Esophagus muscularis mucosa (tissue), 4 donors: ENCODE measurements at regions not wholly inside any gene's neighbourhood (a gene's known extent, or its start where the extent isn't known, plus 50 kb on each side); places are given as distances from the start of the nearest gene placed in this dataset.

ENCODE experiments used
- DNase-seq: peaks from one replicate; pipeline ENCODE4 v3.0.0-alpha.2; 2017; ENCODE audit errors: extremely low spot score
- H3K27ac ChIP-seq, 4 donors: fragments of 200-600 bp; sonication (generic); replicated peaks in 1 of 4; 1 replicate in 3 of 4; 2 replicates in 1 of 4; pipeline ENCODE4 v1.5.1; 2016 to 2019; ENCODE audit warnings: mild to moderate bottlenecking in 1 of 4
- H3K27me3 ChIP-seq, 4 donors: fragments of 200-600 bp; sonication (generic); one replicate each; pipeline versions ENCODE4 v1.5.1 to v1.6.0; 2016 to 2019
- H3K36me3 ChIP-seq, 4 donors: fragments of 200-600 bp; sonication (generic); one replicate each; pipeline ENCODE4 v1.5.1; 2016 to 2019
- H3K4me1 ChIP-seq, 4 donors: fragments of 200-600 bp; sonication (generic); one replicate each; pipeline ENCODE4 v1.5.1; 2016 to 2019
- H3K4me3 ChIP-seq, 4 donors: fragments of 200-600 bp; sonication (generic); 1 replicate in 2 of 4; 2 replicates in 2 of 4; pipeline ENCODE4 v1.5.1; 2016 to 2019; ENCODE audit warnings: mild to moderate bottlenecking in 4 of 4, moderate library complexity in 1 of 4
- H3K9me3 ChIP-seq, 4 donors: fragments of 200-600 bp; sonication (generic); 1 replicate in 3 of 4; 2 replicates in 1 of 4; pipeline ENCODE4 v1.5.1; 2016 to 2019
- CTCF ChIP-seq, 3 experiments: fragments of 200-600 bp in 2 of 3; fragments of 450-650 bp in 1 of 3; sonication (generic) in 2 of 3; IDR thresholded peaks; one replicate each; pipeline ENCODE4 v1.5.1; 2017 to 2019; ENCODE audit warnings: antibody characterized with exemption in 3 of 3, mild to moderate bottlenecking in 2 of 3, moderate library complexity in 1 of 3
- EP300 ChIP-seq: sonication (generic); formaldehyde crosslinking; IDR thresholded peaks from one replicate; pipeline ENCODE4 v1.6.1; 2017; ENCODE audit warnings: antibody characterized with exemption
- POLR2A ChIP-seq: fragments of 450-650 bp; IDR thresholded peaks from one replicate; pipeline ENCODE4 v1.6.1; 2017; ENCODE audit warnings: antibody characterized with exemption, moderate library complexity, mild to moderate bottlenecking, low read depth
- POLR2AphosphoS5 ChIP-seq, 2 donors: sonication (generic); formaldehyde crosslinking; IDR thresholded peaks; one replicate each; pipeline ENCODE4 v1.6.1; 2017; ENCODE audit warnings: antibody characterized with exemption in 2 of 2
- WGBS: methylation state at CpG from one replicate; pipeline ENCODE4 v1.1.5; 2018; 5-methylcytosine and 5-hydroxymethylcytosine counted together
- intact Hi-C: fragments of 100-400 bp; cut with DNase I; formaldehyde crosslinking; loops from one replicate; pipeline ENCODE4 v1.15.1; 2023

- no peak overlapping the region for H3K4me3 ChIP-seq
- no peaks in the 10 kb centered on the region for H3K36me3 ChIP-seq
- no peak overlapping the region for H3K27ac ChIP-seq
- TF ChIP-seq POLR2AphosphoS5 (IDR thresholded peaks at IDR 0.05), result no peak
- no peak for TF ChIP-seq POLR2A
- H3K9me3 ChIP-seq, result no peaks in the 10 kb centered on the region
- H3K27me3 ChIP-seq, result no peaks in the 10 kb centered on the region
- no peak for DNase-seq
- no peaks in the 10 kb centered on the region for H3K4me1 ChIP-seq
- 82% methylated on average over 4 of the region's 5 CpGs for WGBS
- intact Hi-C loops, result no loop called here
These were observed 71.8 kb upstream of the TIAM2 start for GRCh38 chr6:154923199-154923869.

- no peak overlapping the region for H3K27ac ChIP-seq
- H3K4me3 ChIP-seq, result no peak overlapping the region
- no peaks in the 10 kb centered on the region for H3K4me1 ChIP-seq
- intact Hi-C loops, result loop anchor here (5.0 kb wide), 1 partner anchor 327 kb away; no protein-coding TSS in a partner anchor
- TF ChIP-seq EP300 (no peak), POLR2A (no peak), CTCF (IDR thresholded peaks at IDR 0.05) (no peak), POLR2AphosphoS5 (IDR thresholded peaks at IDR 0.05) (no peak)
- no peaks in the 10 kb centered on the region for H3K27me3 ChIP-seq
- H3K36me3 ChIP-seq, result no peaks in the 10 kb centered on the region
- no peak for DNase-seq
- 90% methylated on average over 8 of the region's 8 CpGs for WGBS
- no peaks in the 10 kb centered on the region for H3K9me3 ChIP-seq
These were observed 70.0 kb upstream of the TIAM2 start for GRCh38 chr6:154925130-154925529.

GRCh38 chr6:154926366-154926765, 68.7 kb upstream of the TIAM2 start:
- 66% methylated on average over 8 of the region's 8 CpGs for WGBS
- no peak for TF ChIP-seq EP300
- TF ChIP-seq POLR2A, result no peak
- no peak for TF ChIP-seq CTCF (IDR thresholded peaks at IDR 0.05)
- TF ChIP-seq POLR2AphosphoS5 (IDR thresholded peaks at IDR 0.05), result no peak
- no peaks in the 10 kb centered on the region for H3K4me1 ChIP-seq
- DNase-seq, result no peak
- no peak overlapping the region for H3K4me3 ChIP-seq
- intact Hi-C loops, result loop anchor here (5.0 kb wide), 1 partner anchor 326 kb away; no protein-coding TSS in a partner anchor
- no peaks in the 10 kb centered on the region for H3K9me3 ChIP-seq
- no peaks in the 10 kb centered on the region for H3K36me3 ChIP-seq
- H3K27me3 ChIP-seq, result no peaks in the 10 kb centered on the region
- H3K27ac ChIP-seq, result no peak overlapping the region

DNA sequence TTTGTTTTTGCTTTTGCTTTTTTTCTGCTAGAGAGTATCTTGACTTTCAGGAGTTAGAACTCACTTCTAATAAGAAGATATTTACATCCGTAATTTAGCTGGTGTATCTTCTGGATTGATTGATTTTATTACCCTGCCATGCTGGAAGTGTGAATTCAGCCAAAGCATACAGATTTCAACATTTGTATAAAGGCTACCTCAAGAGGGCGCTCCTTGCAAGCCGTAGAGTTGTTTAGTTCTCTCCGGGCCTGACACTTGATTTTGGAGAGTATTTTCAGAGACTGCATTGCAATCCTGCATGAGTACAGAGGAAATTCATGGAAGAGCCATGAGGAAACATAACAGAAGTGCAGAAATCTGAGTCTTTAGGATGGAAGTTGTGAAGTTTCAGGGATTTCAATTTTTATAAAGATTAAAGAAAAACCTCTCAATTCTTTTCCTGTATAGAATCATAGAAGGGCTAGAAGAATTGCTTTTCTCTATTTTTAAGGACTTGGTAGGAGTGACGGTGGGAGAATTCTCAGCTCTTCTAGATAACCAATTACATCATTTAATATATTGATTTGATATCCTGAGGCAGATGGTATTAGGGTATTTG, 66.7 kb upstream of the TIAM2 start:
- Histone ChIP-seq H3K9me3 (no peaks in the 10 kb centered on the region), H3K27me3 (no peaks in the 10 kb centered on the region), H3K4me1 (peaks cover 10 to 16% (median 12%) of the 10 kb centered on the region in 4 donors), H3K4me3 (no peak overlapping the region), H3K36me3 (peaks cover 0 to 1% (median 0%) of the 10 kb centered on the region in 4 donors), H3K27ac (no peak overlapping the region)
- intact Hi-C loops, result loop anchor here (2.0 to 5.0 kb wide), 2 partner anchors 246 to 324 kb away; no protein-coding TSS in a partner anchor
- WGBS, result 16% methylated on average over 5 of the region's 5 CpGs
- TF ChIP-seq CTCF (IDR thresholded peaks at IDR 0.05) (peak; percentile 53 to 70 (median 61)), EP300 (no peak)
- DNase-seq, result no peak

- H3K4me1 ChIP-seq, result peaks cover 10 to 16% (median 12%) of the 10 kb centered on the region in 4 donors
- H3K9me3 ChIP-seq, result no peaks in the 10 kb centered on the region
- H3K4me3 ChIP-seq, result no peak overlapping the region
- H3K27me3 ChIP-seq, result no peaks in the 10 kb centered on the region
- 98% methylated on average over 6 of the region's 6 CpGs for WGBS
- no peak for TF ChIP-seq POLR2A
- TF ChIP-seq POLR2AphosphoS5 (IDR thresholded peaks at IDR 0.05), result no peak
- TF ChIP-seq CTCF (IDR thresholded peaks at IDR 0.05), result no peak
- no peak for TF ChIP-seq EP300
- intact Hi-C loops, result no loop called here
- H3K36me3 ChIP-seq, result peaks cover 0 to 4% (median 0%) of the 10 kb centered on the region in 4 donors
- DNase-seq, result no peak
- H3K27ac ChIP-seq, result no peak overlapping the region
These were observed 64.7 kb upstream of the TIAM2 start for GRCh38 chr6:154930451-154930851.
